Psoas muscle (tissue), 7 donors: ENCODE measurements at regions not wholly inside any gene's neighbourhood (a gene's known extent, or its start where the extent isn't known, plus 50 kb on each side); places are given as distances from the start of the nearest gene placed in this dataset.
"Not testable (repeated sequence)": the region's sequence is repeated elsewhere in the genome, so short reads cannot be mapped to it uniquely, and the experiment has no call there.

Experiments used
- ATAC-seq, 4 donors: fragments of 200-7000 bp; cut with Tn5 transposase; one replicate each; pipeline ENCODE4 v1.9.1; 2020; ENCODE audit warnings: moderate library complexity in 3 of 4, mild to moderate bottlenecking in 2 of 4
- DNase-seq, 2 donors: peaks; one replicate each; pipeline ENCODE4 v3.0.0-alpha.2; 2020
- H3K27ac ChIP-seq: fragments of 200-600 bp; one replicate; pipeline ENCODE4 v1.8.0; 2022
- H3K27me3 ChIP-seq, 3 donors: fragments of 200-600 bp in 1 of 3; one replicate each; pipeline versions ENCODE4 v1.6.1 to v1.8.0; 2013 to 2022; ENCODE audit warnings: low read length in 2 of 3, mild to moderate bottlenecking in 2 of 3, moderate library complexity in 1 of 3; ENCODE audit not compliant: insufficient read depth in 3 of 3
- H3K36me3 ChIP-seq, 2 donors: fragments of 200-600 bp in 1 of 2; one replicate each; pipeline versions ENCODE4 v1.6.1 to v1.8.0; 2013 to 2022; ENCODE audit warnings: low read depth in 1 of 2, mild to moderate bottlenecking in 1 of 2, moderate library complexity in 1 of 2; ENCODE audit not compliant: insufficient read depth in 1 of 2
- H3K4me1 ChIP-seq: fragments of 200-600 bp; one replicate; pipeline ENCODE4 v1.8.0; 2022
- H3K4me3 ChIP-seq: fragments of 200-600 bp; one replicate; pipeline ENCODE4 v1.8.0; 2022; ENCODE audit warnings: mild to moderate bottlenecking
- H3K9me3 ChIP-seq: fragments of 200-600 bp; one replicate; pipeline ENCODE4 v1.8.0; 2022
- CTCF ChIP-seq: fragments of 200-600 bp; IDR thresholded peaks from one replicate; pipeline ENCODE4 v1.8.0; 2022; ENCODE audit warnings: antibody characterized with exemption
- WGBS, 3 donors: extraction: QIAGEN DNeasy Blood & Tissue Kit; methylation state at CpG; one replicate each; pipeline versions ENCODE4 v1.1.6 to v1.1.7; 2013; 5-methylcytosine and 5-hydroxymethylcytosine counted together
- intact Hi-C, 2 donors: fragments of 100-400 bp; cut with DNase I; formaldehyde crosslinking; loops; one replicate each; pipeline versions ENCODE4 v1.11.0 to v1.14.2; 2022
- donor health status: healthy with polysubstance abuse.
- donor health status: DM: no; HTN: no; CAD: no; lungs with moderate emphysema.
- donor health status: Bipolar disorder and iron deficiency.
- donor health status: healthy.
- donor health status: DM: yes; HTN: yes; CAD: no.
- donor health status: DM: no; HTN: no; CAD: no.
- donor health status: DM: yes; HTN: yes; CAD: no.

DNA sequence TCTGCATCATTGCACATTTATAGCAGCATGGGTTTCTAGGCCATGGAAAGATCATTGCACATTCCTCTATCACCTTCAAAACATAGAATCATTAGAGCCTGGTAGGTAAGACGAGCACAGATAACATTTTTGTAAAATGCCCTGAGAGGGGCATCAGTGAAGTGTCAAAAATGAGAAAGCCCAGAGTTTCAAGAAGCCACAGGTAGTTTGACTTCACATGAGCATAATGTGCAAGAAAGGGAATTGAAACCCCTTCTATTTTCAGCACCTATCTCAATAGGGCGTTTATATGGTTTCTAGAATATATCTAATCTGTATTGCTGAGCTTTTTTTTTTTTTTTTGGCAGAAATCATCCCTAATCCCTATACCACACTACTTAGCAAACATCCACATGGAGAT is 2441.7 kb downstream of the ARAP2 start:
- Histone ChIP-seq H3K4me1 (no peaks in the 10 kb centered on the region), H3K36me3 (no peaks in the 10 kb centered on the region), H3K9me3 (no peaks in the 10 kb centered on the region), H3K27me3 (no peaks in the 10 kb centered on the region), H3K4me3 (no peak overlapping the region), H3K27ac (no peak overlapping the region)
- ATAC-seq (no peak), DNase-seq (no peak)
- 58 to 66% (median 62%) methylated on average over 2 of the region's 2 CpGs for WGBS, 3 donors
- intact Hi-C loops: no loop called here
- TF ChIP-seq CTCF: no peak

DNA sequence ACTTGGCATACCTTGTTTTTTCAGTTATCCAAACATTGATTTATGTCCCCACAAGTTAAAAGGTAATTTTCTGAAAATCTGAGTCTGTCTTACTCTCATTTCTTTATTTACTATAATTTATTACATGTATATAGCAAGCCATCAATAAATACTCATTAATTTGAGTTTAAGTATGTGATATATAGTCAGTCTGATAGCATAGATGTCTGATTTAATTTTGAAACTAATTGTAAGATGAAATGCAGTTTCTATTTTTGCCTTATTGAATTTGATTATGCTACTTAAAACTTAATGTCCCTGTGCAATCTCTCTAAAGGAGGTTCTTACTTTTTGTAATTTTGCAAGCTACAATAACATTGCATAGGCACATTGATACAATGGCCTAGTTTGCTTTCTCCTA is 2418.6 kb downstream of the ARAP2 start:
- H3K9me3 ChIP-seq: no peaks in the 10 kb centered on the region
- TF ChIP-seq CTCF: no peak
- no peaks in the 10 kb centered on the region for H3K4me1 ChIP-seq
- DNase-seq (no peak), ATAC-seq (no peak)
- no peaks in the 10 kb centered on the region for H3K27me3 ChIP-seq
- H3K27ac ChIP-seq: no peak overlapping the region
- intact Hi-C loops: no loop called here
- H3K36me3 ChIP-seq: no peaks in the 10 kb centered on the region
- H3K4me3 ChIP-seq: no peak overlapping the region

- 90 to 93% (median 93%) methylated on average over 1 of the region's 1 CpG for WGBS, 3 donors
- intact Hi-C loops, H3K9me3 ChIP-seq: not testable (repeated sequence)
Measured at GRCh38 chr4:33829356-33829755, 2415.0 kb downstream of the ARAP2 start.

GRCh38 chr4:33831442-33832066 is 2412.8 kb downstream of the ARAP2 start:
- 54 to 61% (median 61%) methylated on average over 3 of the region's 3 CpGs for WGBS, 3 donors
- DNase-seq: no peak
- no peak overlapping the region for H3K27ac ChIP-seq
- ATAC-seq: no peak
- H3K4me3 ChIP-seq: no peak overlapping the region
- no peaks in the 10 kb centered on the region for H3K4me1 ChIP-seq
- intact Hi-C loops: no loop called here
- H3K9me3 ChIP-seq: no peaks in the 10 kb centered on the region
- H3K27me3 ChIP-seq: no peaks in the 10 kb centered on the region
- no peaks in the 10 kb centered on the region for H3K36me3 ChIP-seq
- no peak for TF ChIP-seq CTCF

More at GRCh38 chr4:33829356-33829755, 2415.0 kb downstream of the ARAP2 start:
- not testable (repeated sequence) for H3K4me1 ChIP-seq, DNase-seq, H3K36me3 ChIP-seq, H3K4me3 ChIP-seq, ATAC-seq, H3K27me3 ChIP-seq, H3K27ac ChIP-seq

DNA sequence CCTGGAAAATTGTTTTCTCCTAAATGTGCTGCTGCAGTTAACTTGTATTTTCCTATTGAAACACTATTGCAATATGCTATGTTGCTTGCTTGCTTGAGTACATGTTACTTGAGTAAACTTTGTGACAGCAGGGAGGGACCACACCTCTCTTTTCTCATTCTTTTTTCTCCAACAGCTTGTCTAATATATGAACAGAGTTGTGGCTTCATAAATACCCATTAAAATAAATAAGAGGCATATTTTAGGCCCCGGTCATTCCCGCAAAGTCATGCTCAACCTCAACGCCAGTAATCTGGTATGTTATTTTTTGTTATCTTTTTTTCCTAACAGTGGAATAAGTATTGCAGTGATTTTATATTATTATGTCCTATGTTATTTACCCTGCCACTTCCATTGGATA is 2408.6 kb downstream of the ARAP2 start:
- intact Hi-C loops, ATAC-seq: not testable (repeated sequence)
- 89 to 95% (median 94%) methylated on average over 3 of the region's 3 CpGs for WGBS, 3 donors

More for the DNA sequence above, 2408.6 kb downstream of the ARAP2 start:
- not testable (repeated sequence) for H3K9me3 ChIP-seq, H3K4me1 ChIP-seq, H3K36me3 ChIP-seq, H3K4me3 ChIP-seq, H3K27ac ChIP-seq, H3K27me3 ChIP-seq, DNase-seq
